HUDEP-2 (cell line): ENCODE measurements at regions not wholly inside any gene's neighbourhood (a gene's known extent, or its start where the extent isn't known, plus 50 kb on each side); places are given as distances from the start of the nearest gene placed in this dataset.

Experiments
- DNase-seq, 76 experiments: peaks; one replicate each; lab custom pipeline; 2025; ENCODE audit not compliant: unreplicated experiment in 76 of 76; lab: John Stamatoyannopoulos, UW

- DNase-seq: no peak
These were observed 173.0 kb upstream of the NEBL start for GRCh38 chr10:21069929-21070700.

- no peak for DNase-seq
These were observed 172.2 kb upstream of the NEBL start for GRCh38 chr10:21069278-21069677.

- no peak for DNase-seq
These were observed 171.0 kb upstream of the NEBL start for GRCh38 chr10:21068026-21068656.

- DNase-seq: no peak
These were observed 168.6 kb upstream of the NEBL start for GRCh38 chr10:21065621-21066248.

GRCh38 chr10:21061982-21062381 lies 164.9 kb upstream of the NEBL start:
- no peak for DNase-seq

GRCh38 chr10:21061184-21061583 lies 164.1 kb upstream of the NEBL start:
- DNase-seq: no peak

- DNase-seq: no peak
These were observed 163.5 kb upstream of the NEBL start for GRCh38 chr10:21060626-21061025.

GRCh38 chr10:21057989-21058388 lies 160.9 kb upstream of the NEBL start:
- no peak for DNase-seq

GRCh38 chr10:21057436-21057835 lies 160.3 kb upstream of the NEBL start:
- DNase-seq: no peak

GRCh38 chr10:21056461-21056860 lies 159.3 kb upstream of the NEBL start:
- DNase-seq: no peak

- DNase-seq: no peak
These were observed 158.4 kb upstream of the NEBL start for GRCh38 chr10:21055339-21056135.

GRCh38 chr10:21053953-21054690 lies 157.0 kb upstream of the NEBL start:
- DNase-seq: no peak

- no peak for DNase-seq
These were observed 155.6 kb upstream of the NEBL start for GRCh38 chr10:21052709-21053104.

GRCh38 chr10:21052072-21052708 lies 155.1 kb upstream of the NEBL start:
- no peak for DNase-seq

GRCh38 chr10:21049482-21049881 lies 152.4 kb upstream of the NEBL start:
- DNase-seq: no peak

- no peak for DNase-seq
These were observed 151.0 kb upstream of the NEBL start for GRCh38 chr10:21048068-21048467.

- no peak for DNase-seq
These were observed 150.4 kb upstream of the NEBL start for GRCh38 chr10:21047511-21047910.

GRCh38 chr10:21047096-21047495 lies 150.0 kb upstream of the NEBL start:
- DNase-seq: no peak

GRCh38 chr10:21043044-21043443 lies 145.9 kb upstream of the NEBL start:
- DNase-seq: no peak

- no peak for DNase-seq
These were observed 145.4 kb upstream of the NEBL start for GRCh38 chr10:21042536-21042935.
